Right ventricle myocardium superior (tissue), 1 donor: ENCODE measurements at regions not wholly inside any gene's neighbourhood (a gene's known extent, or its start where the extent isn't known, plus 50 kb on each side); places are given as distances from the start of the nearest gene placed in this dataset.

Experiments used
- ATAC-seq: fragments of 200-7000 bp; cut with Tn5 transposase; one replicate; pipeline ENCODE4 v1.9.1; 2020; ENCODE audit warnings: mild to moderate bottlenecking; ENCODE audit not compliant: poor library complexity
- DNase-seq: peaks from one replicate; pipeline ENCODE4 v3.0.0-alpha.2; 2020
- intact Hi-C: fragments of 100-400 bp; cut with DNase I; formaldehyde crosslinking; loops from one replicate; pipeline ENCODE4 v1.11.2; 2022
- donor health status: DM: no; HTN: yes; CAD: no; lungs with severe emphysema.

- intact Hi-C loops: no loop called here
Observed at GRCh38 chr4:57631147-57631546, 521.0 kb upstream of the IGFBP7 start.

GRCh38 chr4:57628004-57628403, 517.8 kb upstream of the IGFBP7 start:
- ATAC-seq (no peak), DNase-seq (no peak)
- intact Hi-C loops: no loop called here

More at GRCh38 chr4:57631147-57631546, 521.0 kb upstream of the IGFBP7 start:
- ATAC-seq: no peak
- DNase-seq: no peak

GRCh38 chr4:57614257-57614932, 504.2 kb upstream of the IGFBP7 start:
- ATAC-seq (no peak), DNase-seq (no peak)
- intact Hi-C loops: no loop called here

GRCh38 chr4:57612279-57612678, 502.1 kb upstream of the IGFBP7 start:
- DNase-seq (no peak), ATAC-seq (no peak)
- intact Hi-C loops: no loop called here

GRCh38 chr4:57607566-57608180, 497.5 kb upstream of the IGFBP7 start:
- no peak for DNase-seq
- intact Hi-C loops: no loop called here
- ATAC-seq: no peak

- intact Hi-C loops: no loop called here
- DNase-seq (no peak), ATAC-seq (no peak)
Observed at GRCh38 chr4:57605376-57605775, 495.2 kb upstream of the IGFBP7 start.

- intact Hi-C loops: no loop called here
- ATAC-seq: no peak
- no peak for DNase-seq
Observed at GRCh38 chr4:57602141-57602540, 492.0 kb upstream of the IGFBP7 start.

GRCh38 chr4:57591073-57591472, 480.9 kb upstream of the IGFBP7 start:
- ATAC-seq (no peak), DNase-seq (no peak)
- intact Hi-C loops: no loop called here

- ATAC-seq (no peak), DNase-seq (no peak)
- intact Hi-C loops: no loop called here
Observed at GRCh38 chr4:57588557-57588956, 478.4 kb upstream of the IGFBP7 start.

GRCh38 chr4:57580710-57581599, 470.8 kb upstream of the IGFBP7 start:
- DNase-seq (no peak), ATAC-seq (no peak)
- intact Hi-C loops: no loop called here

GRCh38 chr4:57575426-57575825, 465.2 kb upstream of the IGFBP7 start:
- no peak for DNase-seq
- intact Hi-C loops: no loop called here
- no peak for ATAC-seq

GRCh38 chr4:57554556-57555092, 444.4 kb upstream of the IGFBP7 start:
- ATAC-seq: no peak
- intact Hi-C loops: no loop called here
- DNase-seq: no peak

GRCh38 chr4:57553728-57554127, 443.5 kb upstream of the IGFBP7 start:
- ATAC-seq: no peak
- no peak for DNase-seq
- intact Hi-C loops: no loop called here

- no peak for ATAC-seq
- DNase-seq: no peak
- intact Hi-C loops: no loop called here
Observed at GRCh38 chr4:57550198-57550597, 440.0 kb upstream of the IGFBP7 start.

GRCh38 chr4:57548856-57549255, 438.7 kb upstream of the IGFBP7 start:
- DNase-seq: no peak
- ATAC-seq: no peak
- intact Hi-C loops: no loop called here

GRCh38 chr4:57544811-57545654, 434.8 kb upstream of the IGFBP7 start:
- intact Hi-C loops: no loop called here
- ATAC-seq (no peak), DNase-seq (no peak)

GRCh38 chr4:57504797-57505530, 394.8 kb upstream of the IGFBP7 start:
- DNase-seq: no peak
- ATAC-seq: no peak
- intact Hi-C loops: no loop called here

GRCh38 chr4:57504139-57504538, 394.0 kb upstream of the IGFBP7 start:
- DNase-seq (no peak), ATAC-seq (no peak)
- intact Hi-C loops: no loop called here
